ENCODE measurements at regions not wholly inside any gene's neighbourhood (a gene's known extent, or its start where the extent isn't known, plus 50 kb on each side); places are given as distances from the start of the nearest gene placed in this dataset.
"Not testable (repeated sequence)": the region's sequence is repeated elsewhere in the genome, so short reads cannot be mapped to it uniquely, and the experiment has no call there.

DNA sequence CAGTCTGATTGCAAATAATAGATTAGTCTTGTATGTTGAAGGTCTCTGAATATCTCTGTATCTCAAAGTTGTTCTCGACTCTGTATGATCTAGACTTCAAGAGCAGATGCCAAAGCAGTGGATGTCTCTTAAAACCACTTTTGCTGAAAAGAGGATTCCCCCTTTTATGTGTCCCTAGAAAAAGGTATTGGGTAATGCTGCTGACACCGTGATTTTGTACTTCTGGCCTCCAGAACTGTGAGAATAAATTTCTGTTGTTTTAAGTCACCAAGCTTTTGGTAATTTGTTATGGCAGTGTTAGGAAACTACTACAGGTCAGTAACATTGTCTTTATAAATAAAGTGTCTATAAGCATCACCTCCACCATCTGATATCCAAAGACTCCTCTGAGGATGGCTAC, 85.3 kb upstream of the PIK3R1 start:
- H3K4me1 Mint-ChIP-seq: peaks cover 8% of the 10 kb centered on the region
- H3K9me3 Mint-ChIP-seq: no peaks in the 10 kb centered on the region
- no peaks in the 10 kb centered on the region for H3K36me3 Mint-ChIP-seq
- H3K27ac Mint-ChIP-seq: no peak overlapping the region
- no peak overlapping the region for H3K4me3 Mint-ChIP-seq
- no peak for DNase-seq
- no peaks in the 10 kb centered on the region for H3K27me3 Mint-ChIP-seq

GRCh38 chr5:68129364-68129763, 86.2 kb upstream of the PIK3R1 start:
- Mint-ChIP-seq H3K27me3 (peaks cover under 1% of the 10 kb centered on the region), H3K4me3 (no peak overlapping the region), H3K36me3 (no peaks in the 10 kb centered on the region), H3K9me3 (no peaks in the 10 kb centered on the region), H3K4me1 (peaks cover 8% of the 10 kb centered on the region), H3K27ac (no peak overlapping the region)
- no peak for DNase-seq

GRCh38 chr5:68126886-68127285, 88.7 kb upstream of the PIK3R1 start:
- no peak for DNase-seq
- Mint-ChIP-seq H3K36me3 (no peaks in the 10 kb centered on the region), H3K27ac (no peak overlapping the region), H3K4me1 (peaks cover 24% of the 10 kb centered on the region), H3K9me3 (no peaks in the 10 kb centered on the region), H3K27me3 (peaks cover 4% of the 10 kb centered on the region), H3K4me3 (no peak overlapping the region)

DNA sequence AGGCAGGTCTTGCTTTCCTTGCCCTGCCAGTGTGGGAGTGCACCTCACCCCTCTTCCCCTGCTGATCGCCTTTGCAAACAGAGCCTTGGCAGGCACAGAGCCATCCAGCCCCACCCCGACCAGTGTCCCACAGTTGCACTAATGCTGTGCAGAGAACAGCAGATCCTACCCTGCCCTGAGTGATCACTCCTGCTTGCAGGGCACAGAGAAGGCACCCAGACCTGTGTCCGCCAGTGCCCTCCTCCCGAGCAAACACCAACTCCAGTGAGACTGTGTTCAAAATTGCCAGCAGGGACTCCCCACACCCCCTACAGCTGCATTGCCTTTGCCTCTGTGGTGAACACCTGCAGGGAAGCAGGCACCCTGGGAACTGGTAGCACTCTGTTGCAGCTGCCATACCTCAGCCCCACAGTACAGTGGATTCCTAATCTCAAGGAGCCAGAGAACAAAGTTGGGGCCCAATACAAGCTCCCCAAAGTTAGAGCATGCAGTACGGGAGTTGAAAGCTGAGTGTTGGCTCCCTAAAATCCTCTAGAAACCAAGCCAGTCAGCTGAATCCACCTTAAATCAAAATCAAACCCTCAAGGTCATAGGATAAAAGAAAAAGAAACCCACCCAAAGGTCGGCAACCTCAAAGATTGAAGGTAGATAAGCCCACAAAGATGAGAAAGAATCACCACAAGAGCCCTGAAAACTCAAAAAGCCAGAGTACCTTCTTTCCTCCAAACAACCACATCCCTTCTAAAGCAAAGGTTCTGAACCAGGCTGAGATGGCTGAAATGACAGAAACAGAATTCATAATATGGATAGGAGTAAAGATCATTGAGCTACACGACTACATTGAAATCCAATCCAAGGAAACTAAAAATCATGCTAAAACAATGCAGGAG, 92.9 kb upstream of the PIK3R1 start:
- Mint-ChIP-seq H3K4me3 (no peak overlapping the region), H3K9me3 (peaks cover 3% of the 10 kb centered on the region), H3K27me3 (peaks cover 4% of the 10 kb centered on the region), H3K4me1 (peaks cover 35% of the 10 kb centered on the region), H3K36me3 (peaks cover 2% of the 10 kb centered on the region), H3K27ac (no peak overlapping the region)
- no peak for DNase-seq

- peaks cover 17% of the 10 kb centered on the region for H3K4me1 Mint-ChIP-seq
- H3K36me3 Mint-ChIP-seq: peaks cover 2% of the 10 kb centered on the region
- no peaks in the 10 kb centered on the region for H3K27me3 Mint-ChIP-seq
- H3K9me3 Mint-ChIP-seq: peaks cover 3% of the 10 kb centered on the region
- H3K4me3 Mint-ChIP-seq: no peak overlapping the region
- no peak overlapping the region for H3K27ac Mint-ChIP-seq
- DNase-seq: no peak
These were observed 98.6 kb upstream of the PIK3R1 start for GRCh38 chr5:68116868-68117411.

- Mint-ChIP-seq H3K27ac (no peak overlapping the region), H3K9me3 (peaks cover 3% of the 10 kb centered on the region), H3K4me3 (no peak overlapping the region), H3K27me3 (no peaks in the 10 kb centered on the region), H3K36me3 (peaks cover 2% of the 10 kb centered on the region), H3K4me1 (peaks cover 13% of the 10 kb centered on the region)
- DNase-seq: no peak
These were observed 99.1 kb upstream of the PIK3R1 start for GRCh38 chr5:68116408-68116807.

DNA sequence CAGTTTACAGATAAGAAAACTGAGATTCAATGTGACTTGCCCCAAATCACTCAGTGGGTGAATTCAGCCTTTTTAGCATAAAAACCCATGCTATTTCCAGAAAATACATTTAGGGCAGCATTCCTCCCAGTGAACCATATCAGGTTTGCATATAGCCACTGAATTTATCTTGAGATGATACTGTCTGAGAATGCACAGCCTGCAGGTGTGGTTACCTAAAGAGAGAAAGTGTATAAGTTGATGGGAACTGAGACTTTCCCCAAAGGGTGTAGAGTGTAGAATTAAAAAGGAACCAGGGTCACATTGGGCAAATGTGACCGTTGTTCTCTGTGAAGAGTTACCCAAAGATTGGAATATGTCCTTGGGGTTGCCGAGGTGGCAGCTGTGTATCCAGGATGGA, 100.0 kb upstream of the PIK3R1 start:
- Mint-ChIP-seq H3K27ac (no peak overlapping the region), H3K27me3 (no peaks in the 10 kb centered on the region), H3K4me1 (peaks cover 13% of the 10 kb centered on the region), H3K9me3 (peaks cover 3% of the 10 kb centered on the region), H3K4me3 (no peak overlapping the region), H3K36me3 (no peaks in the 10 kb centered on the region)
- DNase-seq: no peak

DNA sequence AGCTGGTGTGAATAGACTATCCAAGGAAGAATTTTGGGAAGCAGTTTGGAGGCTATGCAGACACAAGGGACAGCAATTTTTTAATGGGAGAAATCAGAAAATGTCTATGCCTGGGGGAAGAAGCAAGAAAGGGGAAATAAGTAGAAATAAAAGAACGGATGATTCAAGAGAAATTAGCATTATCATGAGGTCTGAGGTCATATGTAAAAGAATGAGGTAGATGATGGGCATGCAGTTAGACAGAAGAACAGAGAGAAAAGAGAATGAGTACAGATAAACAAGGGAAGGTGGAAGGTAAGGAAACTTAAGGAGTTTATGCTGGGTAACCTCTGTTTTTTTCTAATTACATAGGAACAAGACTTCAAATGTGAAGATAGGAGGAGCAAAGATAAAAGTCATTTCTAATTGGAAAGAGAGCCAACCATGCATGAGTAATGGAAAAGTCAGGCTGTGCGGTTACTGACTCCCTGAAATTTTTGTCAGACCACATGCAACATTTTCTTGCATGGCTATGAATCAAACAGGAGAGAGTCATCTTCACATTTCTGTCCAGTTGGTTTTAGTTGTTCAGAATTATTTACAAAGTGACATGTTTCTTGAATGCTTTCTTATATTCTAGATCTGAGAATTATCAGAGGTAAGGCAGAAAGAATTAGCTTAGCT, 101.0 kb upstream of the PIK3R1 start:
- Mint-ChIP-seq H3K36me3 (no peaks in the 10 kb centered on the region), H3K4me3 (no peak overlapping the region), H3K4me1 (peaks cover 8% of the 10 kb centered on the region), H3K27ac (no peak overlapping the region), H3K9me3 (peaks cover 3% of the 10 kb centered on the region), H3K27me3 (no peaks in the 10 kb centered on the region)
- no peak for DNase-seq

DNA sequence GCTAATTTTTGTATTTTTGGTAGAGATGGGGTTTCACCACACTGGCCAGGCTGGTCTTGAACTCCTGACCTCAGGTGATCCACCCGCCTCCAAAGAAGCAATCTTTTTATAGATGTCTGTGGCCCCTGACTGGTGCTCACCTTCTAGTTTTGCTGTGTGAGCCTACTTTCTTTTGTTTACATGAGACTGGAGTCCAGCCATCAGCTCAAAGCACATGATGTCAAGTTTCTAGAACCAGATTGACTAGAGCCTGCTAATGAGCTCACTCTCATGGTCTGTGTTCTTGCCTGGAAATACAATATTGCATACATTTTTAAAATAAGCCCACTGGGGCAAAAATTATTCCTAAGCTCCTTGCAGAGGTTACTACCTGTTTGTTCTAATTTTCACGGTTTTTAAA, 102.9 kb upstream of the PIK3R1 start:
- Mint-ChIP-seq H3K27me3 (no peaks in the 10 kb centered on the region), H3K27ac (no peak overlapping the region), H3K4me1 (peaks cover 5% of the 10 kb centered on the region), H3K9me3 (no peaks in the 10 kb centered on the region), H3K4me3 (no peak overlapping the region), H3K36me3 (no peaks in the 10 kb centered on the region)
- no peak for DNase-seq

- H3K27ac Mint-ChIP-seq: no peak overlapping the region
These were observed 104.7 kb upstream of the PIK3R1 start for GRCh38 chr5:68110894-68111293.

GRCh38 chr5:68110264-68110663, 105.3 kb upstream of the PIK3R1 start:
- H3K9me3 Mint-ChIP-seq: peaks cover 7% of the 10 kb centered on the region
- no peak overlapping the region for H3K27ac Mint-ChIP-seq
- no peak overlapping the region for H3K4me3 Mint-ChIP-seq
- peaks cover 5% of the 10 kb centered on the region for H3K4me1 Mint-ChIP-seq
- H3K27me3 Mint-ChIP-seq: no peaks in the 10 kb centered on the region
- H3K36me3 Mint-ChIP-seq: no peaks in the 10 kb centered on the region
- DNase-seq: no peak

More at GRCh38 chr5:68110894-68111293, 104.7 kb upstream of the PIK3R1 start:
- H3K4me3 Mint-ChIP-seq: no peak overlapping the region
- peaks cover 5% of the 10 kb centered on the region for H3K4me1 Mint-ChIP-seq
- DNase-seq: no peak
- H3K9me3 Mint-ChIP-seq: peaks cover 7% of the 10 kb centered on the region
- H3K36me3 Mint-ChIP-seq: no peaks in the 10 kb centered on the region
- H3K27me3 Mint-ChIP-seq: no peaks in the 10 kb centered on the region

- not testable (repeated sequence) for H3K4me3 Mint-ChIP-seq, H3K36me3 Mint-ChIP-seq, H3K27ac Mint-ChIP-seq, H3K27me3 Mint-ChIP-seq, H3K4me1 Mint-ChIP-seq, DNase-seq
- peaks cover 12% of the 10 kb centered on the region for H3K9me3 Mint-ChIP-seq
These were observed 111.3 kb upstream of the PIK3R1 start for GRCh38 chr5:68104217-68104616.

DNA sequence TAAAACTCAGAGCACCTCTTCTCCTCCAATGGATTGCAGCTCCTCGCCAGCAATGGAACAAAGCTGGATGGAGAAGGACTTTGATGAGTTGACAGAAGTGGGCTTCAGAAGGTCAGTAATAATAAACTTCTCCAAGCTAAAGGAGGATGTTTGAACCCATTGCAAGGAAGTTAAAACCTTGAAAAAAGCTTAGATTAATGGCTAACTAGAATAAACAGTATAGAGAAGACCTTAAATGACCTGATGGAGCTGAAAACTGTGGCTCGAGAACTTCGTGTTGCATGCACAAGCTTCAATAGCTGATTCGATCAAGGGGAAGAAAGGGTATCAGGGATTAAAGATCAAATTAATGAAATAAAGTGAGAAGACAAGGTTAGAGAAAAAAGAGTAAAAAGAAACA, 112.3 kb upstream of the PIK3R1 start:
- H3K36me3 Mint-ChIP-seq, DNase-seq, H3K27me3 Mint-ChIP-seq, H3K4me3 Mint-ChIP-seq, H3K27ac Mint-ChIP-seq, H3K4me1 Mint-ChIP-seq: not testable (repeated sequence)
- H3K9me3 Mint-ChIP-seq: peaks cover 12% of the 10 kb centered on the region

DNA sequence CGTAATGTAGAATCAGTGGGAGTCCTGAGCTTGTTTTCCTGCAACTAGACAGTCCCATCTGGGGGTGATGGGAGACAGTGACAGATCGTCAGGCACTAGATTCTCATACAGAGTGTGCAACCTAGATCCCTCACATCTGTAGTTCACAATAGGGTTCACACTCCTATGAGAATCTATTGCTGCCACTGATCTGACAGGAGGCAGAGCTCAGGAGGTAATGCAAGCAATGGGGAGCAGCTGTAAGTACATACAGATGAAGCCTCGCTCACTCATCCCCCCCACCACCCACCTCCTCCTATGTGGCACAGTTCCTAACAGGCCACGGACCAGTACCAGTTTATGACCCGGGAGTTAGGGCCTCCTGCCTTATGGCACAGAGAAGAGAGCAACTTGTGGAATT, 116.2 kb upstream of the PIK3R1 start:
- Mint-ChIP-seq H3K9me3 (peaks cover 3% of the 10 kb centered on the region), H3K27me3 (no peaks in the 10 kb centered on the region), H3K36me3 (no peaks in the 10 kb centered on the region), H3K4me3 (no peak overlapping the region), H3K4me1 (no peaks in the 10 kb centered on the region), H3K27ac (no peak overlapping the region)
- no peak for DNase-seq

GRCh38 chr5:68093455-68094159, 121.9 kb upstream of the PIK3R1 start:
- H3K4me3 Mint-ChIP-seq: no peak overlapping the region
- H3K27ac Mint-ChIP-seq: no peak overlapping the region
- no peaks in the 10 kb centered on the region for H3K27me3 Mint-ChIP-seq
- H3K9me3 Mint-ChIP-seq: peaks cover 4% of the 10 kb centered on the region
- peaks cover under 1% of the 10 kb centered on the region for H3K4me1 Mint-ChIP-seq
- no peak for DNase-seq
- H3K36me3 Mint-ChIP-seq: no peaks in the 10 kb centered on the region
